PC-3 (cell line): ENCODE measurements at regions not wholly inside any gene's neighbourhood (a gene's known extent, or its start where the extent isn't known, plus 50 kb on each side); places are given as distances from the start of the nearest gene placed in this dataset.

Source experiments
- ATAC-seq: fragments of 200-7000 bp; cut with Tn5 transposase; 2 replicates; pipeline ENCODE4 v1.9.1; 2020; ENCODE audit warnings: mild to moderate bottlenecking, moderate library complexity
- BruUV-seq: library from RNA; stranded (reverse); fragments of 400-500 nt; replicated peaks from 2 replicates; lab custom pipeline; 2021; lab: Mats Ljungman, UMichigan
- CTCF ChIA-PET: fragments of 300-600 bp; sonication (Branson Sonifier 250); formaldehyde crosslinking; loops from one replicate; lab custom pipeline; 2022; ENCODE audit warnings: antibody characterized with exemption; lab: Charles Lee
- POLR2A ChIA-PET: fragments of 300-600 bp; sonication (Branson Sonifier 250); formaldehyde crosslinking; loops from one replicate; lab custom pipeline; 2022; ENCODE audit warnings: antibody characterized with exemption; ENCODE audit not compliant: unreplicated experiment; lab: Charles Lee
- DNase-seq: peaks from one replicate; pipeline ENCODE4 v3.0.0-alpha.2; 2015
- H2AFZ ChIP-seq: fragments of 300-600 bp; sonication (generic); 2 replicates; pipeline ENCODE4 v1.6.0; 2016; ENCODE audit warnings: antibody characterized with exemption, low read length
- H3F3A ChIP-seq: fragments of 300-600 bp; sonication (generic); one replicate; pipeline ENCODE4 v1.6.0; 2017; ENCODE audit warnings: antibody characterized with exemption, low read length, control low read depth, mild to moderate bottlenecking; ENCODE audit not compliant: unreplicated experiment
- H3K27ac ChIP-seq: fragments of 300-600 bp; sonication (generic); 2 replicates; pipeline ENCODE4 v1.5.1; 2016; ENCODE audit warnings: mild to moderate bottlenecking, low read length
- H3K27me3 ChIP-seq: fragments of 300-600 bp; sonication (generic); 2 replicates; pipeline ENCODE4 v1.6.1; 2016; ENCODE audit warnings: low read length, mixed read lengths
- H3K36me3 ChIP-seq: fragments of 300-600 bp; sonication (generic); 2 replicates; pipeline ENCODE4 v1.6.1; 2016; ENCODE audit warnings: low read depth, mixed run types, low read length, mixed read lengths
- H3K4me1 ChIP-seq: fragments of 300-600 bp; sonication (generic); 2 replicates; pipeline ENCODE4 v1.5.1; 2016; ENCODE audit warnings: low read length; ENCODE audit not compliant: insufficient read depth
- H3K4me2 ChIP-seq: fragments of 300-600 bp; sonication (generic); 2 replicates; pipeline ENCODE4 v1.6.0; 2016; ENCODE audit warnings: low read length
- H3K4me3 ChIP-seq: fragments of 300-600 bp; sonication (generic); 2 replicates; pipeline ENCODE4 v1.5.1; 2016; ENCODE audit warnings: mild to moderate bottlenecking, low read length, mixed read lengths
- H3K79me2 ChIP-seq: fragments of 300-600 bp; sonication (generic); 2 replicates; pipeline ENCODE4 v1.6.1; 2017; ENCODE audit warnings: low read length, mixed read lengths
- H3K9ac ChIP-seq: fragments of 300-600 bp; sonication (generic); 2 replicates; pipeline ENCODE4 v1.6.0; 2016; ENCODE audit warnings: mild to moderate bottlenecking, low read length
- H3K9me2 ChIP-seq: fragments of 300-600 bp; sonication (generic); replicated peaks from 2 replicates; pipeline ENCODE4 v1.6.1; 2016; ENCODE audit warnings: mixed run types, low read length, mixed read lengths
- H3K9me3 ChIP-seq: fragments of 300-600 bp; sonication (generic); 2 replicates; pipeline ENCODE4 v1.6.1; 2016; ENCODE audit warnings: low read length, mixed read lengths
- H4K20me1 ChIP-seq: fragments of 300-600 bp; sonication (generic); 2 replicates; pipeline ENCODE4 v1.6.1; 2016; ENCODE audit warnings: low read length, mixed read lengths
- EZH2 ChIP-seq: fragments of 300-600 bp; sonication (generic); IDR thresholded peaks from one replicate; pipeline ENCODE4 v1.6.1; 2017; ENCODE audit warnings: antibody characterized with exemption, mild to moderate bottlenecking, low read length; ENCODE audit not compliant: unreplicated experiment
- EZH2phosphoT487 ChIP-seq: fragments of 300-600 bp; sonication (generic); IDR thresholded peaks from 2 replicates; pipeline ENCODE4 v1.6.1; 2018; ENCODE audit warnings: mild to moderate bottlenecking, antibody characterized with exemption, low read length, borderline replicate concordance
- intact Hi-C: fragments of 100-400 bp; cut with micrococcal nuclease; formaldehyde crosslinking; loops from 2 replicates; pipeline ENCODE4 v1.9.0; 2023
- TF ChIP-seq, protein P1 (sequence below): fragments of 300-600 bp; sonication (generic); conservative IDR thresholded peaks from 2 replicates; pipeline ENCODE4 v1.5.1; 2017; ENCODE audit warnings: antibody characterized with exemption, low read depth, mild to moderate bottlenecking, low read length

DNA sequence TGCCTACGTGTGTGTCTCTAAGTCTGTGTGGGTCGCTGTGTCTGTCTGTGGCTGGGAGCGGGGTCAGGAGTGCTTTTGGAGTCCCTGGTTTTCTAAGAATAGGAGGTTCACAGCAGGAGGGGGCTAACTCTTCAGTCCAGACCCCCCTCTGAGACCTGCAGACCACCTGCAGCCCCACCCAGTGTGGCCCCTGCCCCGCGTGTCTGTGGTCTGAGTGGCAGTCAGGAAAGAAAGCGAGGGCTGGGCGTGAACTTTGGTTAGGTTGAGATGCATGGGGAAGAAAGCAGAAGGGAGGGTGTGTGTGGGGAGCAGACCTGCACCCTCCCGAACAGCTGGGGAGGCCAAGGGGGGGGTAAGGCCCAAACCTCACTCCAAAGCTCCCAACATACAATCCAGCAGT is 144.9 kb upstream of the TPM1 start:
- CTCF ChIA-PET: no interaction called here
- intact Hi-C loops: loop anchor here (2.0 kb wide), 2 partner anchors 49 to 151 kb away; no protein-coding TSS in a partner anchor
- 0 out of 2 replicates have a peak overlapping the region, but pooled peaks have one; percentile 43 for H2AFZ ChIP-seq
- TF ChIP-seq EZH2phosphoT487: no peak
- TF ChIP-seq EZH2: no peak
- TF ChIP-seq, protein P1, sequence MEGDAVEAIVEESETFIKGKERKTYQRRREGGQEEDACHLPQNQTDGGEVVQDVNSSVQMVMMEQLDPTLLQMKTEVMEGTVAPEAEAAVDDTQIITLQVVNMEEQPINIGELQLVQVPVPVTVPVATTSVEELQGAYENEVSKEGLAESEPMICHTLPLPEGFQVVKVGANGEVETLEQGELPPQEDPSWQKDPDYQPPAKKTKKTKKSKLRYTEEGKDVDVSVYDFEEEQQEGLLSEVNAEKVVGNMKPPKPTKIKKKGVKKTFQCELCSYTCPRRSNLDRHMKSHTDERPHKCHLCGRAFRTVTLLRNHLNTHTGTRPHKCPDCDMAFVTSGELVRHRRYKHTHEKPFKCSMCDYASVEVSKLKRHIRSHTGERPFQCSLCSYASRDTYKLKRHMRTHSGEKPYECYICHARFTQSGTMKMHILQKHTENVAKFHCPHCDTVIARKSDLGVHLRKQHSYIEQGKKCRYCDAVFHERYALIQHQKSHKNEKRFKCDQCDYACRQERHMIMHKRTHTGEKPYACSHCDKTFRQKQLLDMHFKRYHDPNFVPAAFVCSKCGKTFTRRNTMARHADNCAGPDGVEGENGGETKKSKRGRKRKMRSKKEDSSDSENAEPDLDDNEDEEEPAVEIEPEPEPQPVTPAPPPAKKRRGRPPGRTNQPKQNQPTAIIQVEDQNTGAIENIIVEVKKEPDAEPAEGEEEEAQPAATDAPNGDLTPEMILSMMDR: no peak
- H4K20me1 ChIP-seq: no peaks in the 10 kb centered on the region
- H3K4me2 ChIP-seq: peak overlapping the region; percentile 73
- peaks cover 55% of the 10 kb centered on the region for H3K4me1 ChIP-seq
- POLR2A ChIA-PET: no interaction called here
- H3K27me3 ChIP-seq: no peaks in the 10 kb centered on the region
- peak overlapping the region; percentile 69 for H3K9ac ChIP-seq
- BruUV-seq: no TSS peak
- no peaks in the 10 kb centered on the region for H3K9me2 ChIP-seq
- ATAC-seq: no peak
- H3K4me3 ChIP-seq: peak overlapping the region; percentile 43; the same call in 1 of the 2 replicates
- H3K79me2 ChIP-seq: no peaks in the 10 kb centered on the region
- no peaks in the 10 kb centered on the region for H3K9me3 ChIP-seq
- DNase-seq: no peak
- no peaks in the 10 kb centered on the region for H3K36me3 ChIP-seq
- H3F3A ChIP-seq: peaks cover 10% of the 10 kb centered on the region
- peak overlapping the region; percentile 99 for H3K27ac ChIP-seq

DNA sequence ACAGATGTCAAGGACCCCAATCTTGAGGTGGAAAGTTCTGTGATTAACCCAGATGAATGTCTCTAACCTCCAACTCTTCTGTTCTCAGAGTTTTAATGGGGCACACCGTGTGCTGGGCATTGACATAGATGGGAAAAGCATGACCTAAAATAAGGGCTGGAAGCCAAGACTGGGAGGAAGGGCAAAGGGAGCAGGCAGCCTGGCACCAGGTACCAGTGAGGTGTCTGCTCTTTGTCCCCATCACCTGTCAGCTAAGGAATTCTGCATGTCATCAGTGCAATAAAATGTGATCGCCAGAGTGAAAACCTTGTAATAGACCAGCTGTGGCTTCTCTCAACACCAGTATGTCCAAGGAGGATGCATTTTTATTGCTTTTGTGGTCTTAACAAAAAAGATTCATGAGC is 143.5 kb upstream of the TPM1 start:
- no peak overlapping the region for H3K9ac ChIP-seq
- H3K9me3 ChIP-seq: no peaks in the 10 kb centered on the region
- peaks cover 10% of the 10 kb centered on the region for H3F3A ChIP-seq
- peak overlapping the region; percentile 28 for H3K27ac ChIP-seq
- H3K36me3 ChIP-seq: no peaks in the 10 kb centered on the region
- no peak overlapping the region for H3K4me2 ChIP-seq
- no TSS peak for BruUV-seq
- ChIA-PET POLR2A (no interaction called here), CTCF (no interaction called here)
- TF ChIP-seq, protein P1: no peak; the same call in 1 of the 2 replicates
- TF ChIP-seq EZH2phosphoT487: no peak
- no peak for TF ChIP-seq EZH2
- peaks cover 49% of the 10 kb centered on the region for H3K4me1 ChIP-seq
- H3K4me3 ChIP-seq: no peak overlapping the region
- intact Hi-C loops: no loop called here
- H3K9me2 ChIP-seq: no peaks in the 10 kb centered on the region
- ATAC-seq (no peak), DNase-seq (peak; percentile 74)
- H3K79me2 ChIP-seq: no peaks in the 10 kb centered on the region
- no peaks in the 10 kb centered on the region for H4K20me1 ChIP-seq
- H2AFZ ChIP-seq: no peak overlapping the region
- no peaks in the 10 kb centered on the region for H3K27me3 ChIP-seq

DNA sequence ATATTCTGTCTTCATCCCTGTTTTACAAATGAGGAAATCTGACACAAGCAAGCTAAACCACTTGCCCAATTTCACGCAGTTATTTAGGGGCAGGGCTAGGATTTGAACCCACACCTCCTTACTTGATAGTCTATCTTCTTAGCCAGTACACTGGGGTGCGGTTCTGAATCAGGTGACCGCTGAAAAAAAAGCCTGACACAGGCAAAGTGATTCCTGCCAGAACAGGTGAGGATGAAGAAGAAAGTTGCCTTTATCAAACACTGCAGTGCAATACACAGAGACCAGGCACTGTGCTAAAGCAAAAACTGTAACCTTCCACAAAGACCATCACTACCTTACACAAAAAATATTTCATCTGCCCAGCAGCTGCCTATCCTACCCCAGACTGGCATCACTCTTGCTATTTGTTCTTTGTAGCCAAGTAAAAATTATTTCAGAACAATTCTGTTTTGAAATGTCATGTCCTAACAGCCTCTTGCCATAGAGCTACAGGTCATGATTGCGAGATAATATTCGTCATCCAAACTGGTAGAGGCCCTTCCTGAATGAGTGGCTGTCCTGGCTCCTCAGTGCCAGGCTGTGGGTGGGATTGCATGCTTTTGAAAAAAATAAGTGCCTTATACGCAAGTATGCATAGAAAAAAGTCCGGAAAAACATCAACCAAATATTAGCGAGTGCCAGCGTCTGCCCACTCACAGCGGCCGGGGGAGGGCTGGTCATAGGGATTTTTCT is 142.3 kb upstream of the TPM1 start:
- no peaks in the 10 kb centered on the region for H3K9me3 ChIP-seq
- ChIA-PET CTCF (no interaction called here), POLR2A (interaction anchor here (0.6 kb wide), 1 partner anchor 154 kb away, joined by 4 read pairs; no protein-coding TSS in a partner anchor)
- TF ChIP-seq, protein P1: no peak
- TF ChIP-seq EZH2: no peak
- no peak for TF ChIP-seq EZH2phosphoT487
- DNase-seq (no peak), ATAC-seq (no peak)
- no peaks in the 10 kb centered on the region for H4K20me1 ChIP-seq
- no peaks in the 10 kb centered on the region for H3K27me3 ChIP-seq
- no peak overlapping the region for H3K4me2 ChIP-seq
- no peaks in the 10 kb centered on the region for H3K9me2 ChIP-seq
- intact Hi-C loops: no loop called here
- no TSS peak for BruUV-seq
- no peak overlapping the region for H3K4me3 ChIP-seq
- no peaks in the 10 kb centered on the region for H3K79me2 ChIP-seq
- H3F3A ChIP-seq: peaks cover 10% of the 10 kb centered on the region
- no peak overlapping the region for H3K27ac ChIP-seq
- H3K4me1 ChIP-seq: peaks cover 38% of the 10 kb centered on the region
- no peak overlapping the region for H3K9ac ChIP-seq
- H3K36me3 ChIP-seq: no peaks in the 10 kb centered on the region
- H2AFZ ChIP-seq: no peak overlapping the region
